HL-60 (cell line): ENCODE measurements at regions not wholly inside any gene's neighbourhood (a gene's known extent, or its start where the extent isn't known, plus 50 kb on each side); places are given as distances from the start of the nearest gene placed in this dataset.

Experiments used
- CTCF ChIP-seq: IDR thresholded peaks from one replicate; pipeline ENCODE4 v1.5.1; 2011; ENCODE audit warnings: low read length, control low read depth, inconsistent platforms; ENCODE audit not compliant: insufficient read depth
- POLR2AphosphoS5 ChIP-seq: IDR thresholded peaks from 2 replicates; pipeline ENCODE4 v1.6.1; 2012; ENCODE audit warnings: low read depth
- TF ChIP-seq, protein P1 (sequence below): IDR thresholded peaks from 2 replicates; pipeline ENCODE4 v1.6.1; 2012; ENCODE audit warnings: low read depth; ENCODE audit not compliant: insufficient replicate concordance

- TF ChIP-seq CTCF (no peak), POLR2AphosphoS5 (no peak)
- TF ChIP-seq, protein P1, sequence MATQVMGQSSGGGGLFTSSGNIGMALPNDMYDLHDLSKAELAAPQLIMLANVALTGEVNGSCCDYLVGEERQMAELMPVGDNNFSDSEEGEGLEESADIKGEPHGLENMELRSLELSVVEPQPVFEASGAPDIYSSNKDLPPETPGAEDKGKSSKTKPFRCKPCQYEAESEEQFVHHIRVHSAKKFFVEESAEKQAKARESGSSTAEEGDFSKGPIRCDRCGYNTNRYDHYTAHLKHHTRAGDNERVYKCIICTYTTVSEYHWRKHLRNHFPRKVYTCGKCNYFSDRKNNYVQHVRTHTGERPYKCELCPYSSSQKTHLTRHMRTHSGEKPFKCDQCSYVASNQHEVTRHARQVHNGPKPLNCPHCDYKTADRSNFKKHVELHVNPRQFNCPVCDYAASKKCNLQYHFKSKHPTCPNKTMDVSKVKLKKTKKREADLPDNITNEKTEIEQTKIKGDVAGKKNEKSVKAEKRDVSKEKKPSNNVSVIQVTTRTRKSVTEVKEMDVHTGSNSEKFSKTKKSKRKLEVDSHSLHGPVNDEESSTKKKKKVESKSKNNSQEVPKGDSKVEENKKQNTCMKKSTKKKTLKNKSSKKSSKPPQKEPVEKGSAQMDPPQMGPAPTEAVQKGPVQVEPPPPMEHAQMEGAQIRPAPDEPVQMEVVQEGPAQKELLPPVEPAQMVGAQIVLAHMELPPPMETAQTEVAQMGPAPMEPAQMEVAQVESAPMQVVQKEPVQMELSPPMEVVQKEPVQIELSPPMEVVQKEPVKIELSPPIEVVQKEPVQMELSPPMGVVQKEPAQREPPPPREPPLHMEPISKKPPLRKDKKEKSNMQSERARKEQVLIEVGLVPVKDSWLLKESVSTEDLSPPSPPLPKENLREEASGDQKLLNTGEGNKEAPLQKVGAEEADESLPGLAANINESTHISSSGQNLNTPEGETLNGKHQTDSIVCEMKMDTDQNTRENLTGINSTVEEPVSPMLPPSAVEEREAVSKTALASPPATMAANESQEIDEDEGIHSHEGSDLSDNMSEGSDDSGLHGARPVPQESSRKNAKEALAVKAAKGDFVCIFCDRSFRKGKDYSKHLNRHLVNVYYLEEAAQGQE, result no peak
Observed at GRCh38 chr15:69863446-69863845, 234.3 kb downstream of the TLE3 start.
